HepG2 (cell line): ENCODE measurements at regions not wholly inside any gene's neighbourhood (a gene's known extent, or its start where the extent isn't known, plus 50 kb on each side); places are given as distances from the start of the nearest gene placed in this dataset.

Source experiments
- ATAC-seq: fragments of 200-7000 bp; cut with Tn5 transposase; 3 replicates; pipeline ENCODE4 v1.9.1; 2020; ENCODE audit warnings: mild to moderate bottlenecking, moderate library complexity
- BruUV-seq: library from RNA; stranded (reverse); fragments of 400-500 nt; replicated peaks from 2 replicates; lab custom pipeline; 2021; lab: Mats Ljungman, UMichigan
- CTCF ChIA-PET: fragments of 300-600 bp; formaldehyde crosslinking; extraction: SDS; loops from one replicate; lab custom pipeline; 2021; ENCODE audit warnings: low total read pairs, inconsistent platforms, low intra/inter-chr PET ratio; lab: Yijun Ruan, JAX
- POLR2A ChIA-PET: fragments of 350-600 bp; sonication (Branson Sonifier 250); formaldehyde crosslinking; loops from one replicate; lab custom pipeline; 2020; ENCODE audit warnings: antibody characterized with exemption, inconsistent platforms; lab: Yijun Ruan, JAX
- DNase-seq: peaks from one replicate; pipeline ENCODE4 v3.0.0-alpha.2; 2015; ENCODE audit warnings: low spot score
- FAIRE-seq: peaks from 3 replicates; lab custom pipeline; 2011; peaks lifted over from hg19 to GRCh38; lab: Jason Lieb, UNC
- H2AFZ ChIP-seq: one replicate; pipeline ENCODE4 v1.6.1; 2011; ENCODE audit warnings: low read length, inconsistent platforms
- H3K27ac ChIP-seq: fragments of 300-600 bp; 3 replicates; pipeline ENCODE4 v1.8.0; 2011; ENCODE audit warnings: mixed run types, mild to moderate bottlenecking, mixed read lengths, low read length, inconsistent platforms; ENCODE audit not compliant: insufficient read depth; ENCODE audit errors: extremely low read length
- H3K27me3 ChIP-seq, 2 experiments: fragments of 200-600 bp in 1 of 2; 2 replicates in 1 of 2; 3 replicates in 1 of 2; pipeline versions ENCODE4 v1.6.0 to v1.8.0; 2011; ENCODE audit warnings: low read length in 2 of 2, mild to moderate bottlenecking in 2 of 2, moderate library complexity in 2 of 2, inconsistent platforms in 1 of 2; ENCODE audit not compliant: insufficient read depth in 2 of 2, control insufficient read depth in 1 of 2
- H3K36me3 ChIP-seq, 2 experiments: fragments of 200-600 bp in 1 of 2; replicated peaks in 1 of 2; 2 replicates in 1 of 2; 3 replicates in 1 of 2; pipeline versions ENCODE4 v1.5.1 to v1.8.0; 2011; ENCODE audit warnings: low read length in 2 of 2, inconsistent platforms in 1 of 2; ENCODE audit not compliant: insufficient read depth in 2 of 2, control insufficient read depth in 1 of 2
- H3K4me1 ChIP-seq: 2 replicates; pipeline ENCODE4 v1.5.1; 2012; ENCODE audit warnings: low read length, inconsistent platforms; ENCODE audit not compliant: insufficient read depth
- H3K4me2 ChIP-seq: 2 replicates; pipeline ENCODE4 v1.6.0; 2011; ENCODE audit warnings: low read depth, low read length, inconsistent platforms
- H3K4me3 ChIP-seq, 3 experiments: fragments of 200-600 bp in 1 of 3; sonication (generic), shearing (Covaris generic) in 1 of 3; replicated peaks in 1 of 3; 2 replicates each; pipeline ENCODE4 v1.5.1; 2011 to 2016; ENCODE audit warnings: low read length in 3 of 3, inconsistent platforms in 2 of 3, low read depth in 2 of 3, mild to moderate bottlenecking in 2 of 3, control low read depth in 1 of 3, mixed read lengths in 1 of 3; ENCODE audit not compliant: insufficient read depth in 1 of 3
- H3K79me2 ChIP-seq: one replicate; pipeline ENCODE4 v1.6.1; 2011; ENCODE audit warnings: low read length, inconsistent platforms; ENCODE audit not compliant: insufficient read depth
- H3K9ac ChIP-seq: 2 replicates; pipeline ENCODE4 v1.6.0; 2011; ENCODE audit warnings: mild to moderate bottlenecking, low read depth, low read length, inconsistent platforms; ENCODE audit not compliant: insufficient read depth
- H3K9me3 ChIP-seq: 2 replicates; pipeline ENCODE4 v1.5.1; 2012; ENCODE audit warnings: mild to moderate bottlenecking, low read length
- H4K20me1 ChIP-seq: 2 replicates; pipeline ENCODE4 v1.6.0; 2011; ENCODE audit warnings: inconsistent platforms, mild to moderate bottlenecking, low read length, moderate library complexity; ENCODE audit not compliant: insufficient read depth
- DPF2 ChIP-seq: sonication (generic); formaldehyde crosslinking; IDR thresholded peaks from 2 replicates; pipeline ENCODE4 v1.4.0; 2020; ENCODE audit warnings: mild to moderate bottlenecking, low read depth, missing genetic modification reagents, borderline replicate concordance
- E2F5 ChIP-seq: sonication (generic); formaldehyde crosslinking; conservative IDR thresholded peaks from 2 replicates; pipeline ENCODE4 v1.4.0; 2020; ENCODE audit warnings: missing genetic modification reagents
- ETV6 ChIP-seq: sonication (generic); formaldehyde crosslinking; conservative IDR thresholded peaks from 2 replicates; pipeline ENCODE4 v1.4.0; 2020; ENCODE audit warnings: missing genetic modification reagents
- FOXC1 ChIP-seq: sonication (generic); formaldehyde crosslinking; IDR thresholded peaks from 2 replicates; pipeline ENCODE4 v1.8.0; 2022; ENCODE audit warnings: mild to moderate bottlenecking, missing genetic modification reagents, borderline replicate concordance
- GTF3A ChIP-seq: sonication (generic); formaldehyde crosslinking; conservative IDR thresholded peaks from 2 replicates; pipeline ENCODE4 v1.4.0; 2020; ENCODE audit warnings: mild to moderate bottlenecking, missing genetic modification reagents
- NFRKB ChIP-seq: fragments of 450-650 bp; IDR thresholded peaks from 2 replicates; pipeline ENCODE4 v1.6.1; 2017
- NR2F1 ChIP-seq, 2 experiments: fragments of 450-650 bp in 1 of 2; formaldehyde crosslinking in 1 of 2; IDR thresholded peaks; 2 replicates each; pipeline versions ENCODE4 v1.5.0 to v1.6.1; 2016 to 2020; ENCODE audit warnings: mild to moderate bottlenecking in 1 of 2, missing compliant biosample characterization in 1 of 2, missing genetic modification reagents in 1 of 2, moderate library complexity in 1 of 2
- POGZ ChIP-seq: sonication (generic); formaldehyde crosslinking; IDR thresholded peaks from 2 replicates; pipeline ENCODE4 v1.4.0; 2020; ENCODE audit warnings: mild to moderate bottlenecking, missing genetic modification reagents
- WIZ ChIP-seq: sonication (generic); formaldehyde crosslinking; IDR thresholded peaks from 2 replicates; pipeline ENCODE4 v1.5.1; 2020; ENCODE audit warnings: mild to moderate bottlenecking, missing genetic modification reagents
- YEATS2 ChIP-seq: sonication (generic); formaldehyde crosslinking; IDR thresholded peaks from 2 replicates; pipeline ENCODE4 v1.4.0; 2020; ENCODE audit warnings: missing genetic modification reagents, borderline replicate concordance
- ZNF24 ChIP-seq: fragments of 450-650 bp; IDR thresholded peaks from 2 replicates; pipeline ENCODE4 v1.6.1; 2017; ENCODE audit warnings: antibody characterized with exemption, mild to moderate bottlenecking
- ZNF280D ChIP-seq: sonication (generic); formaldehyde crosslinking; IDR thresholded peaks from 2 replicates; pipeline ENCODE4 v1.5.1; 2020; ENCODE audit warnings: mild to moderate bottlenecking, missing genetic modification reagents
- ZNF546 ChIP-seq: sonication (generic); formaldehyde crosslinking; conservative IDR thresholded peaks from 2 replicates; pipeline ENCODE4 v1.8.1; 2023; ENCODE audit warnings: mild to moderate bottlenecking, missing genetic modification reagents
- ZNF790 ChIP-seq: sonication (generic); formaldehyde crosslinking; IDR thresholded peaks from 2 replicates; pipeline ENCODE4 v1.8.0; 2022; ENCODE audit warnings: missing genetic modification reagents, mild to moderate bottlenecking, borderline replicate concordance
- in situ Hi-C: cut with HindIII; loops from 2 replicates; pipeline ENCODE4 v1.10.0; 2017; ENCODE audit warnings: low pct_unique_long_range_greater_than_20kb; ENCODE audit not compliant: extremely low pct_ligation_motif_present
- intact Hi-C: fragments of 100-400 bp; cut with micrococcal nuclease; formaldehyde crosslinking; loops from one replicate; pipeline ENCODE4 v1.10.0; 2022; ENCODE audit not compliant: unreplicated experiment
- TF ChIP-seq, protein P1 (sequence below): sonication (generic); formaldehyde crosslinking; IDR thresholded peaks from 2 replicates; pipeline ENCODE4 v1.4.0; 2020; ENCODE audit warnings: low read depth, mild to moderate bottlenecking, missing genetic modification reagents
- TF ChIP-seq, protein P2 (sequence below): sonication (generic); formaldehyde crosslinking; IDR thresholded peaks from 2 replicates; pipeline ENCODE4 v1.9.0; 2022; ENCODE audit warnings: low read depth, missing genetic modification reagents
- TF ChIP-seq, protein P3 (sequence below): IDR thresholded peaks from 2 replicates; pipeline ENCODE4 v1.6.1; 2016; ENCODE audit warnings: missing genetic modification reagents, missing compliant biosample characterization
- TF ChIP-seq, protein P4 (sequence below): sonication (generic); formaldehyde crosslinking; conservative IDR thresholded peaks from 2 replicates; pipeline ENCODE4 v1.8.0; 2022; ENCODE audit warnings: missing genetic modification reagents

DNA sequence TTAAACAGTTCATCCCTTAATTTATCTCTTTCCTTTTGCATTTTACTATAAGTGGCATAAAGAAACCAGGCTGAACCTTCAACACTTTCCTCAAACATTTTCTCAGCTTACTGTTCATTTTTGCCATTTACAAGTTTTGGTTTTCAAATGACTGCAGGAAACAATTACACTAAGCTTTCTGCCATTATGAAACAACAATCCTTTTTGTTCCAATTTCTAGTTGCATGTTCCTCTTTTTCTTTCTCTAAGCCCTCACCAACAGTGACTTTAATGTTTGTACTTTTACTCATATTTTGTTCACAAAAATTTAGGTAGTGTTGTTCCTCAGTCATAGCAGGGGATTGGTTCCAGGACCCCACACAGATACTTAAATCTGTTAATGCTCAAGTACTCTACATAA, 1526.1 kb downstream of the STIM2 start:
- H3K4me1 ChIP-seq = no peaks in the 10 kb centered on the region
- no peak overlapping the region for H3K9ac ChIP-seq
- CTCF ChIA-PET = no interaction called here
- in situ Hi-C loops (no loop called here), intact Hi-C loops (no loop called here)
- H2AFZ ChIP-seq = no peak overlapping the region
- TF ChIP-seq, protein P1, sequence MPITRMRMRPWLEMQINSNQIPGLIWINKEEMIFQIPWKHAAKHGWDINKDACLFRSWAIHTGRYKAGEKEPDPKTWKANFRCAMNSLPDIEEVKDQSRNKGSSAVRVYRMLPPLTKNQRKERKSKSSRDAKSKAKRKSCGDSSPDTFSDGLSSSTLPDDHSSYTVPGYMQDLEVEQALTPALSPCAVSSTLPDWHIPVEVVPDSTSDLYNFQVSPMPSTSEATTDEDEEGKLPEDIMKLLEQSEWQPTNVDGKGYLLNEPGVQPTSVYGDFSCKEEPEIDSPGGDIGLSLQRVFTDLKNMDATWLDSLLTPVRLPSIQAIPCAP = no peak
- TF ChIP-seq WIZ (no peak), FOXC1 (no peak), POGZ (no peak), NR2F1 (CRISPR knock-in tag; IDR thresholded peaks at IDR 0.05) (no peak), ETV6 (CRISPR knock-in tag) (no peak), ZNF546 (CRISPR knock-in tag) (no peak), ZNF280D (CRISPR knock-in tag) (no peak), DPF2 (no peak), ZNF24 (no peak), ZNF790 (CRISPR knock-in tag) (no peak), GTF3A (CRISPR knock-in tag) (no peak), YEATS2 (CRISPR knock-in tag) (no peak), NFRKB (no peak), E2F5 (CRISPR knock-in tag) (no peak)
- TF ChIP-seq, protein P2, sequence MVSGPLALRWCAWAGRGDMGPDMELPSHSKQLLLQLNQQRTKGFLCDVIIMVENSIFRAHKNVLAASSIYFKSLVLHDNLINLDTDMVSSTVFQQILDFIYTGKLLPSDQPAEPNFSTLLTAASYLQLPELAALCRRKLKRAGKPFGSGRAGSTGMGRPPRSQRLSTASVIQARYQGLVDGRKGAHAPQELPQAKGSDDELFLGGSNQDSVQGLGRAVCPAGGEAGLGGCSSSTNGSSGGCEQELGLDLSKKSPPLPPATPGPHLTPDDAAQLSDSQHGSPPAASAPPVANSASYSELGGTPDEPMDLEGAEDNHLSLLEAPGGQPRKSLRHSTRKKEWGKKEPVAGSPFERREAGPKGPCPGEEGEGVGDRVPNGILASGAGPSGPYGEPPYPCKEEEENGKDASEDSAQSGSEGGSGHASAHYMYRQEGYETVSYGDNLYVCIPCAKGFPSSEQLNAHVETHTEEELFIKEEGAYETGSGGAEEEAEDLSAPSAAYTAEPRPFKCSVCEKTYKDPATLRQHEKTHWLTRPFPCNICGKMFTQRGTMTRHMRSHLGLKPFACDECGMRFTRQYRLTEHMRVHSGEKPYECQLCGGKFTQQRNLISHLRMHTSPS (CRISPR knock-in tag) = no peak
- TF ChIP-seq, protein P3, sequence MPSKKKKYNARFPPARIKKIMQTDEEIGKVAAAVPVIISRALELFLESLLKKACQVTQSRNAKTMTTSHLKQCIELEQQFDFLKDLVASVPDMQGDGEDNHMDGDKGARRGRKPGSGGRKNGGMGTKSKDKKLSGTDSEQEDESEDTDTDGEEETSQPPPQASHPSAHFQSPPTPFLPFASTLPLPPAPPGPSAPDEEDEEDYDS (CRISPR knock-in tag) = no peak
- TF ChIP-seq, protein P4, sequence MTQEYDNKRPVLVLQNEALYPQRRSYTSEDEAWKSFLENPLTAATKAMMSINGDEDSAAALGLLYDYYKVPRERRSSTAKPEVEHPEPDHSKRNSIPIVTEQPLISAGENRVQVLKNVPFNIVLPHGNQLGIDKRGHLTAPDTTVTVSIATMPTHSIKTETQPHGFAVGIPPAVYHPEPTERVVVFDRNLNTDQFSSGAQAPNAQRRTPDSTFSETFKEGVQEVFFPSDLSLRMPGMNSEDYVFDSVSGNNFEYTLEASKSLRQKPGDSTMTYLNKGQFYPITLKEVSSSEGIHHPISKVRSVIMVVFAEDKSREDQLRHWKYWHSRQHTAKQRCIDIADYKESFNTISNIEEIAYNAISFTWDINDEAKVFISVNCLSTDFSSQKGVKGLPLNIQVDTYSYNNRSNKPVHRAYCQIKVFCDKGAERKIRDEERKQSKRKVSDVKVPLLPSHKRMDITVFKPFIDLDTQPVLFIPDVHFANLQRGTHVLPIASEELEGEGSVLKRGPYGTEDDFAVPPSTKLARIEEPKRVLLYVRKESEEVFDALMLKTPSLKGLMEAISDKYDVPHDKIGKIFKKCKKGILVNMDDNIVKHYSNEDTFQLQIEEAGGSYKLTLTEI (CRISPR knock-in tag) = no peak
- H3K79me2 ChIP-seq = no peaks in the 10 kb centered on the region
- DNase-seq = no peak
- H3K9me3 ChIP-seq = peaks cover 52% of the 10 kb centered on the region
- H3K27me3 ChIP-seq = no peaks in the 10 kb centered on the region
- POLR2A ChIA-PET = no interaction called here
- no TSS peak for BruUV-seq
- no peak for FAIRE-seq
- H4K20me1 ChIP-seq = no peaks in the 10 kb centered on the region
- no peak for ATAC-seq
- H3K27ac ChIP-seq = no peak overlapping the region
- no peak overlapping the region for H3K4me3 ChIP-seq
- no peaks in the 10 kb centered on the region for H3K36me3 ChIP-seq
- no peak overlapping the region for H3K4me2 ChIP-seq
